ENCODE measurements at regions not wholly inside any gene's neighbourhood (a gene's known extent, or its start where the extent isn't known, plus 50 kb on each side); places are given as distances from the start of the nearest gene placed in this dataset.

DNA sequence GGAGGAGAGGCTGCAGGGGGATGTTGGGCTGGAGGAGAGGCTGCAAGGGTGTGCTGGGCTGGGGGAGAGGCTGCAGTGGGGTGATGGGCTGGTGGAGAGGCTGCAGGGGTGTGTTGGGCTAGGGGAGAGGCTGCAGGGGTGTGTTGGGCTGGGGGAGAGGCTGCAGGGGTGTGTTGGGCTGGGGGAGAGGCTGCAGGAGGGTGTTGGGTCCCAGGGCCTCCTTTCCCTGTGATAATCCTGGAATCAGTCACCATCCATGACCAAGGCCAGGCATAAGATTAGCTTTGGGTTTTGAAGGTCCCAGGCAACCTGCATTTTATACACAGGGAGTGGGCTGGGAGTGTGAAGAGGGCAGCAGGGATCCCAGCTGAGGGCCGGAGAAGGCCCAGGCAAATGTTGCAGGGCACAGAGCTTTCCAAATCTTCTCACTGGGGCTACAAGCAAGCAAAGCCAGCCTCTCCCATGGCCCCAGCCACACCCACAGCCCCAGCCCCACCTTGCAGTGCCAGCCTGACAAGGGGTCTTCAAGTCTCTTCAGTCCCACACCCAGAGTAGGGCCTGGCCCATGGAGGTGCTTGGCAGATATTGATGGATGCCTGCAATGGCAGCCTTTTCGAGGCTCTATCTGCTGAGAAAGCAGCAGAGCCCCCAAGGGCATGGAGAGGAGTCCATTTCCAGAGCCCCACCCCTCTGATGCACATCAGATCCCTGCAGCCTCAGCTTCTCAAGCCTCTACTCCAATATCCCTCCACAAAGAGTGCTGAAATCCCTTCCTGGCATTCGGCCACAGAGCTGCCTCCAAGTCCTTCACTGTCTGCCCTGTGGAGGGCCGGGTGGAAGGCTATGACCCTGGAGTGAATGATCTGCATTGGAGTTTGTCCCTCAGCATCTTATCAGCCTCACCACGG lies 50.3 kb upstream of the GLI2 start:
- TF ChIP-seq, protein P1, sequence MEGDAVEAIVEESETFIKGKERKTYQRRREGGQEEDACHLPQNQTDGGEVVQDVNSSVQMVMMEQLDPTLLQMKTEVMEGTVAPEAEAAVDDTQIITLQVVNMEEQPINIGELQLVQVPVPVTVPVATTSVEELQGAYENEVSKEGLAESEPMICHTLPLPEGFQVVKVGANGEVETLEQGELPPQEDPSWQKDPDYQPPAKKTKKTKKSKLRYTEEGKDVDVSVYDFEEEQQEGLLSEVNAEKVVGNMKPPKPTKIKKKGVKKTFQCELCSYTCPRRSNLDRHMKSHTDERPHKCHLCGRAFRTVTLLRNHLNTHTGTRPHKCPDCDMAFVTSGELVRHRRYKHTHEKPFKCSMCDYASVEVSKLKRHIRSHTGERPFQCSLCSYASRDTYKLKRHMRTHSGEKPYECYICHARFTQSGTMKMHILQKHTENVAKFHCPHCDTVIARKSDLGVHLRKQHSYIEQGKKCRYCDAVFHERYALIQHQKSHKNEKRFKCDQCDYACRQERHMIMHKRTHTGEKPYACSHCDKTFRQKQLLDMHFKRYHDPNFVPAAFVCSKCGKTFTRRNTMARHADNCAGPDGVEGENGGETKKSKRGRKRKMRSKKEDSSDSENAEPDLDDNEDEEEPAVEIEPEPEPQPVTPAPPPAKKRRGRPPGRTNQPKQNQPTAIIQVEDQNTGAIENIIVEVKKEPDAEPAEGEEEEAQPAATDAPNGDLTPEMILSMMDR (IDR thresholded peaks at IDR 0.05; ENCODE audit: insufficient read depth, low read depth, low read length), result no peak
- no peak for TF ChIP-seq EZH2 (IDR thresholded peaks at IDR 0.05; ENCODE audit: insufficient read depth, low read length)

Measured in astrocyte (in vitro differentiated cells and primary cell).